ENCODE measurements at regions not wholly inside any gene's neighbourhood (a gene's known extent, or its start where the extent isn't known, plus 50 kb on each side); places are given as distances from the start of the nearest gene placed in this dataset.

- intact Hi-C loops (cut with micrococcal nuclease): no loop called here
- Histone ChIP-seq H3K4me1 (no peaks in the 10 kb centered on the region), H3K4me3 (no peak overlapping the region), H3K27ac (replicated peaks) (no peak overlapping the region), H3K27me3 (ENCODE audit: low read depth) (no peaks in the 10 kb centered on the region), H3K9me3 (replicated peaks) (no peaks in the 10 kb centered on the region), H3K36me3 (no peaks in the 10 kb centered on the region)
- DNase-seq: no peak
- no peak for TF ChIP-seq CTCF (IDR thresholded peaks at IDR 0.05; ENCODE audit: borderline replicate concordance)
Measured at GRCh38 chr14:51554339-51554920, 97.3 kb upstream of the FRMD6 start.

DNA sequence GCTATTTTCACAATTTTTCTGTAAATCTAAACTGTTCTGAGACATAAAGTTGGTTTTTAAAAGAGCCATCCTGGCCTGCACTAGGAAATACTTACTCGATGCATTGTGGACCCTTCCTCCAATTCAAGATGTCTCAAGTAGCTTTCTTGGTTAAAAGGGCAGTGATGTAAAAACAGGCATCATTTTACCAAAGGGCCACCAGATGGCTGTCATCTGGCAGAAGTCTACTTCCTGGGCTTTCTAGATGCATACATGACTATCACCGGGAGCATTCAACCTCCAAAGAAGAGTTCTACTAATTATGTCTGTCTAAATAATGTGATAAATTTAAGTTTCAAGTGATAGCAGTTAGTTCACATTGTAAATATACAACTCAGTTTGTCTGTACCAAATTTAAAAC lies 96.8 kb upstream of the FRMD6 start:
- Histone ChIP-seq H3K27ac (replicated peaks) (no peak overlapping the region), H3K4me3 (no peak overlapping the region), H3K4me1 (no peaks in the 10 kb centered on the region), H3K27me3 (ENCODE audit: low read depth) (no peaks in the 10 kb centered on the region), H3K9me3 (replicated peaks) (no peaks in the 10 kb centered on the region), H3K36me3 (no peaks in the 10 kb centered on the region)
- no peak for TF ChIP-seq CTCF (IDR thresholded peaks at IDR 0.05; ENCODE audit: borderline replicate concordance)
- DNase-seq: no peak
- intact Hi-C loops (cut with micrococcal nuclease): no loop called here

- intact Hi-C loops (cut with micrococcal nuclease): no loop called here
- no peaks in the 10 kb centered on the region for H3K4me1 ChIP-seq
- no peaks in the 10 kb centered on the region for H3K27me3 ChIP-seq (ENCODE audit: low read depth)
- H3K36me3 ChIP-seq: no peaks in the 10 kb centered on the region
- DNase-seq: no peak
- H3K4me3 ChIP-seq: no peak overlapping the region
- TF ChIP-seq CTCF (IDR thresholded peaks at IDR 0.05; ENCODE audit: borderline replicate concordance): no peak
- no peaks in the 10 kb centered on the region for H3K9me3 ChIP-seq (replicated peaks)
- no peak overlapping the region for H3K27ac ChIP-seq (replicated peaks)
Measured at GRCh38 chr14:51561141-51561540, 90.6 kb upstream of the FRMD6 start.

GRCh38 chr14:51562816-51563215 lies 88.9 kb upstream of the FRMD6 start:
- H3K4me1 ChIP-seq: no peaks in the 10 kb centered on the region
- no peaks in the 10 kb centered on the region for H3K9me3 ChIP-seq (replicated peaks)
- H3K4me3 ChIP-seq: no peak overlapping the region
- H3K36me3 ChIP-seq: no peaks in the 10 kb centered on the region
- DNase-seq: no peak
- intact Hi-C loops (cut with micrococcal nuclease): no loop called here
- no peaks in the 10 kb centered on the region for H3K27me3 ChIP-seq (ENCODE audit: low read depth)
- no peak overlapping the region for H3K27ac ChIP-seq (replicated peaks)
- TF ChIP-seq CTCF (IDR thresholded peaks at IDR 0.05; ENCODE audit: borderline replicate concordance): no peak

DNA sequence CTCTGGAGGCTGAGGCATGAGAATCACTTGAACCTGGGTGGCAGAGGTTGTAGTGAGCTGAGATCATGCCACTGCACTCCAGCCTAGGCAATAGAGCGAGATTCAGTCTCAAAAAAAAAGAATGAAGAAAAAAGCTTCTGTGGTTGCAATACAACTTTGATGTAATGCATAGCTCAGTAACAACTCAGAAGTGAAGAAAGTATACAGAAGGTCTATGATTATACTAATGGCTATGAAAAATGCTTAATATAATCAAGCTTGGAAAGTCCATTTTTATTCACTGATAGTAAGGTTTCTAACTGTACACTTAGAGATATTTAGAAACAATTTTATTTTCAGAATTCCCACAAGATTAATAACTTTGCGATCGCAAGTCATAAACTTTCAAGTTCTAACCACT lies 88.2 kb upstream of the FRMD6 start:
- no peaks in the 10 kb centered on the region for H3K4me1 ChIP-seq
- no peaks in the 10 kb centered on the region for H3K27me3 ChIP-seq (ENCODE audit: low read depth)
- no peaks in the 10 kb centered on the region for H3K36me3 ChIP-seq
- H3K9me3 ChIP-seq (replicated peaks): no peaks in the 10 kb centered on the region
- H3K27ac ChIP-seq (replicated peaks): no peak overlapping the region
- H3K4me3 ChIP-seq: no peak overlapping the region
- no peak for DNase-seq
- intact Hi-C loops (cut with micrococcal nuclease): no loop called here
- TF ChIP-seq CTCF (IDR thresholded peaks at IDR 0.05; ENCODE audit: borderline replicate concordance): no peak

Measured in left ventricle myocardium inferior (tissue), 1 donor.